HG03342 (cell line): ENCODE measurements at regions not wholly inside any gene's neighbourhood (a gene's known extent, or its start where the extent isn't known, plus 50 kb on each side); places are given as distances from the start of the nearest gene placed in this dataset.

Source experiments
- ATAC-seq: cut with Tn5 transposase; IDR thresholded peaks from one replicate; pipeline ENCODE4 v1.9.1; 2021; ENCODE audit warnings: mild to moderate bottlenecking, moderate library complexity; ENCODE audit not compliant: unreplicated experiment

DNA sequence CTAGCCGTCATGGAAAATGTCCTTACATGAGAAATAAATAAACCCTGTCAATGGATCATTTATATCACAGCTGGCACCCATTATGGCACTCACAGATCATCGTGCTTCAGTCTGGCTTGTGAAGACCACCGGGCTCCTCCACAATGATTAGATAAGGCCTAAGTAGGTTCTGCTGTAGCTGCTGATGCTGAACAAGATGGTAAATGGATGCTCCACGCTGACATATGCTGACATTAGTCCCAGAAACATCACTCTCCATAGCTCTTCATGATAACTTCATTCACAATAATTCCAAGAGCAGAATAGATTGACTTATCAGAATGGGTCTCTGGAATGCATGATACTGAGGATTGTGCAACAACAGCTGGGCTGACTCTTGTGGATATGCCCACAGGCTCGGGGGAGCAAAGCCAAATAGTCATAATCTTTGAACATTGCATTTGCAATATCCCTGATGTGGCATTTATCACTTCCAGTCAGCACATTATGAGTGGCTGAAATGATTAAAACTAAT lies 63.8 kb upstream of the RXFP2 start:
- no peak for ATAC-seq

DNA sequence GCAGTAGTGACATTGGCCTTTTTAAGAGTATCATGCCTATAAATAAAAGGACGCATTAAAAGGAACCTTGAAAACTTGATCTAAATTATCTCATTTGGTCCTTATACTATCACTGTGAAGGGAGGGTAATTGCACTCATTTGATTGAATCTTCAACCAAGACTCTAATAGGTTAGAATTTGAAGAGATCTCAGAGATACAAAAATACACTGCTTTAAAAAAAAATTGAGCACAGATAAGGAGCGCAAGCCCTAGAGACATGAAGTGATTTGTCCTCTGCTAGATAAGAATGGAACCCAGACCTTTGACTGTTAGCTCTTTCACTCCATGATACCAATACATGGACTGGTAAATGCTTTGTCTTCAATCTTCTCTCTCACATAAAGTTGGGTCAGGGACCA lies 58.2 kb upstream of the RXFP2 start:
- ATAC-seq = no peak

DNA sequence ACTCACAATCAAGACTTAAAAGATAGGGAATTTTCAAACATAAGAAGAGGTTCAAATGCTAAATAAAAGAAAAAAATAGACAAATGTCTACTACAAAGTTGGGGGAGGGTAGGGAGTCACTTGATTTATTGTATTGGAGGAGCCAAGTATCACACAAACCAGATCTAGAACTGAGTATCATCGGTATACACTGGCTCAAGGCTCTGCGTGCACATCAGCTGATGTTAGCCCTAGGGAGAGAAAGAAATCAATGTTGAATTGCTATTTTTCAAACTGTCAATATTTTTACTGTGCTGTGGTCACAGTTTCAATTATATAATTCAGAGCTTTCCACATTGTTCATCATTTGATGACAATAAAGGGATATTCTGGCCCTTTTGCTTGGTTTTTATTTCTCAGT lies 54.9 kb upstream of the RXFP2 start:
- ATAC-seq = no peak

DNA sequence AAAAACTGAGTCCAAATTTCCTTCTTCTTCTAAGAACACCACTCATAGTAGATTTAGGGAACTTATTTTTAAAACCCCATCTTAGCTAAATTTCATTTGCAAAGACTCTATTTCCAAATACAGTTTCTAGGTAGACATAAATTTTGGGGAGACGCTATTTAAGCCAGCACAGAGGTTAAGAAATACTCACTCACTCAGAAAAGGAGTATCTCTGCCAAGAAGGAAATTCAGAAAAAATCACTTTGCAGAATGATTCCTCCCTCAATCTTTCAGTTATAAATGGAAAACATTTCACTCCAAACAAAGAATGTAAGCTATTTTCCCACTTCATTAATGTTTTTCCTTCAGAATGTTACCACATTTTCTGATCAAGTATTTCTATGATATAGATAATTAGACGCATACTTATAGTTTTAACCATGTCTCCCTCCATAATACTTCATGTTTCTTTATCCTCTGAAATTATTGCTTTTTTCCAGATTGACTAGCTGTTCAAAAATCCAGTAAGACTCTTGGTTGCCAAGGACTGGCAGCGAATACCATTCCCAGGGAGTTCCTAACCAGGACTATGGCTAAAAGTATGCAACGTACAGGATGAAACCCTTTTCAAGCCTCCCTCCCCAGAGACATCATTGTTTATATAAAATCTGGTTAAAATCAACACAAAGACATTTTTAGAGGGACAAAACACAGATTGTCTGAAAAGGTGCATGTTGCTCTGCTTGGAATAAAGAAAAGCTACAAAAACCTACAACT lies 52.5 kb upstream of the RXFP2 start:
- ATAC-seq = no peak
